Transverse colon (tissue), 4 donors: ENCODE measurements at regions not wholly inside any gene's neighbourhood (a gene's known extent, or its start where the extent isn't known, plus 50 kb on each side); places are given as distances from the start of the nearest gene placed in this dataset.

Source experiments
- DNase-seq: peaks from one replicate; pipeline ENCODE4 v3.0.0-alpha.2; 2019
- H3K27ac ChIP-seq, 4 donors: fragments of 200-600 bp; sonication (generic); 2 replicates each; pipeline ENCODE4 v1.5.1; 2016 to 2018; ENCODE audit warnings: inconsistent platforms in 4 of 4
- H3K27me3 ChIP-seq: fragments of 200-600 bp; sonication (generic); 2 replicates; pipeline ENCODE4 v1.5.1; 2017; ENCODE audit warnings: inconsistent platforms
- H3K36me3 ChIP-seq, 4 donors: fragments of 200-600 bp; sonication (generic); 2 replicates each; pipeline ENCODE4 v1.5.1; 2017 to 2019; ENCODE audit warnings: inconsistent platforms in 4 of 4
- H3K4me1 ChIP-seq, 4 donors: fragments of 200-600 bp; sonication (generic); 2 replicates each; pipeline ENCODE4 v1.5.1; 2017 to 2020; ENCODE audit warnings: inconsistent platforms in 4 of 4
- H3K4me3 ChIP-seq, 4 donors: fragments of 200-600 bp; sonication (generic); 1 replicate in 1 of 4; 2 replicates in 3 of 4; pipeline versions ENCODE4 v1.5.1 to v1.6.1; 2017 to 2019; ENCODE audit warnings: inconsistent platforms in 4 of 4
- H3K9me3 ChIP-seq, 2 donors: fragments of 200-600 bp; sonication (generic); 2 replicates each; pipeline ENCODE4 v1.5.1; 2017 to 2019; ENCODE audit warnings: inconsistent platforms in 2 of 2
- EP300 ChIP-seq: sonication (generic); formaldehyde crosslinking; IDR thresholded peaks from one replicate; pipeline ENCODE4 v1.6.1; 2017; ENCODE audit warnings: antibody characterized with exemption, low read depth
- POLR2A ChIP-seq: fragments of 450-650 bp; IDR thresholded peaks from one replicate; pipeline ENCODE4 v1.6.1; 2016; ENCODE audit warnings: antibody characterized with exemption, mild to moderate bottlenecking, moderate library complexity
- POLR2AphosphoS5 ChIP-seq, 3 donors: sonication (generic); formaldehyde crosslinking; IDR thresholded peaks; one replicate each; pipeline ENCODE4 v1.6.1; 2016; ENCODE audit warnings: antibody characterized with exemption in 3 of 3
- WGBS, 2 donors: methylation state at CpG; one replicate each; pipeline ENCODE4 v1.1.5; 2018; ENCODE audit warnings: low coverage in 1 of 2; 5-methylcytosine and 5-hydroxymethylcytosine counted together
- in situ Hi-C, 4 donors: fragments of 200-750 bp; cut with MboI; loops; one replicate each; pipeline versions ENCODE4 v1.15.0 to v1.15.1; 2017; ENCODE audit warnings: low sequenced_read_pairs in 3 of 4, low pct_ligation_motif_present in 1 of 4, low pct_unique_long_range_greater_than_20kb in 1 of 4
- intact Hi-C: fragments of 100-400 bp; cut with DNase I; formaldehyde crosslinking; loops from one replicate; pipeline ENCODE4 v1.15.1; 2023; ENCODE audit warnings: low total_unique reads
- TF ChIP-seq, protein P1 (sequence below), 5 experiments: fragments of 200-600 bp in 3 of 5; fragments of 450-650 bp in 2 of 5; sonication (generic) in 3 of 5; IDR thresholded peaks; 1 replicate in 2 of 5; 2 replicates in 3 of 5; pipeline ENCODE4 v1.5.1; 2016 to 2017; ENCODE audit warnings: antibody characterized with exemption in 5 of 5, inconsistent platforms in 3 of 5, mild to moderate bottlenecking in 2 of 5, moderate library complexity in 1 of 5

DNA sequence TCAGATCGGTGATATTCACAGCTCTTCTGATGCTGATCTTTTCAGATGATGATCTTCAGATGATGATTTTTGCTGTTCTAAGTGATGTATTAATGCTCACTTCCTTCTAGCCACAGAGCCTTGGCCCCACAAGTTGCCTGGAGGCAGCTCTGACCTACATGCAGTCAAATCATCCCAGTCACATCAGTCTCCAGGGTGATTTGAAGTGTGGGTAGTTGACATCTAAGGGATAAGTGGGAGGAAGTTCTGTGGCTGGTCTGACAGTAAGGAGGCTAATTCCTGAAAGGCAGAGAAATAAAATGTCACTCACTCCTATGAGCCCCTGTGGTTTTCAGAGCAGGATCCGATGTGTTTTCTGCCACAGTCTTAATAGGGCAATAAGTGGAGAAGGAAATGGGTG lies 79.8 kb upstream of the RPL34 start:
- Histone ChIP-seq H3K27ac (no peak overlapping the region), H3K36me3 (no peaks in the 10 kb centered on the region), H3K4me1 (peaks cover 0 to 3% (median 0%) of the 10 kb centered on the region in 4 donors), H3K9me3 (no peaks in the 10 kb centered on the region), H3K4me3 (no peak overlapping the region), H3K27me3 (no peaks in the 10 kb centered on the region)
- intact Hi-C loops (no loop called here), in situ Hi-C loops (no loop called here)
- TF ChIP-seq POLR2A (no peak), EP300 (no peak), POLR2AphosphoS5 (IDR thresholded peaks at IDR 0.05) (no peak)
- TF ChIP-seq, protein P1, sequence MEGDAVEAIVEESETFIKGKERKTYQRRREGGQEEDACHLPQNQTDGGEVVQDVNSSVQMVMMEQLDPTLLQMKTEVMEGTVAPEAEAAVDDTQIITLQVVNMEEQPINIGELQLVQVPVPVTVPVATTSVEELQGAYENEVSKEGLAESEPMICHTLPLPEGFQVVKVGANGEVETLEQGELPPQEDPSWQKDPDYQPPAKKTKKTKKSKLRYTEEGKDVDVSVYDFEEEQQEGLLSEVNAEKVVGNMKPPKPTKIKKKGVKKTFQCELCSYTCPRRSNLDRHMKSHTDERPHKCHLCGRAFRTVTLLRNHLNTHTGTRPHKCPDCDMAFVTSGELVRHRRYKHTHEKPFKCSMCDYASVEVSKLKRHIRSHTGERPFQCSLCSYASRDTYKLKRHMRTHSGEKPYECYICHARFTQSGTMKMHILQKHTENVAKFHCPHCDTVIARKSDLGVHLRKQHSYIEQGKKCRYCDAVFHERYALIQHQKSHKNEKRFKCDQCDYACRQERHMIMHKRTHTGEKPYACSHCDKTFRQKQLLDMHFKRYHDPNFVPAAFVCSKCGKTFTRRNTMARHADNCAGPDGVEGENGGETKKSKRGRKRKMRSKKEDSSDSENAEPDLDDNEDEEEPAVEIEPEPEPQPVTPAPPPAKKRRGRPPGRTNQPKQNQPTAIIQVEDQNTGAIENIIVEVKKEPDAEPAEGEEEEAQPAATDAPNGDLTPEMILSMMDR (IDR thresholded peaks at IDR 0.05) = no peak
- 40 to 67% methylated on average over 1 to 2 of the region's 2 CpGs for WGBS, 2 donors
- DNase-seq = no peak

DNA sequence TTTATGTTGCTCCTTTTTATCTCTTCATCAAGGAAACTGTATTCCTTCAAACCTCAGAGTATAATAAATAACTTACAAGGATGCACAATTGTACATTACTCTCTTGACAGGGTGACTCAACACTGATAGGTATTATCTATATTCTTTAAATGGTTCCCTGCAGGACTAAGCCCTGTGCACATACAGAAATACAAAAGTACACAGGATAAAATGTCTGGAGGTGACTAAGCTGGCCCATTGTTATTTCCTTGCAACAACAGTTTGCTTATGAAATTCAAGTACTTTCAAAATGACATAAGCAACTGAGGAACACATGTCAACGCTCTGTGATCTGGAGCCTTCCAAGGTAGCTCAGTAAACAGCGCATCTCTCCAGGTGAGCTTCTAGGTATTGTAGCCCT lies 83.8 kb upstream of the RPL34 start:
- H3K9me3 ChIP-seq = no peaks in the 10 kb centered on the region
- H3K36me3 ChIP-seq = no peaks in the 10 kb centered on the region
- H3K4me1 ChIP-seq = peaks cover 0 to 10% (median 3%) of the 10 kb centered on the region in 4 donors
- in situ Hi-C loops (no loop called here), intact Hi-C loops (no loop called here)
- H3K27ac ChIP-seq = no peak overlapping the region
- 67% methylated on average over 2 of the region's 2 CpGs; no CpG with 5 or more reads in 1 of the 2 donors for WGBS, 2 donors
- no peak overlapping the region for H3K4me3 ChIP-seq
- TF ChIP-seq EP300 (no peak), POLR2A (no peak), POLR2AphosphoS5 (IDR thresholded peaks at IDR 0.05) (no peak)
- TF ChIP-seq, protein P1 (IDR thresholded peaks at IDR 0.05) = no peak
- no peaks in the 10 kb centered on the region for H3K27me3 ChIP-seq
- DNase-seq = no peak

DNA sequence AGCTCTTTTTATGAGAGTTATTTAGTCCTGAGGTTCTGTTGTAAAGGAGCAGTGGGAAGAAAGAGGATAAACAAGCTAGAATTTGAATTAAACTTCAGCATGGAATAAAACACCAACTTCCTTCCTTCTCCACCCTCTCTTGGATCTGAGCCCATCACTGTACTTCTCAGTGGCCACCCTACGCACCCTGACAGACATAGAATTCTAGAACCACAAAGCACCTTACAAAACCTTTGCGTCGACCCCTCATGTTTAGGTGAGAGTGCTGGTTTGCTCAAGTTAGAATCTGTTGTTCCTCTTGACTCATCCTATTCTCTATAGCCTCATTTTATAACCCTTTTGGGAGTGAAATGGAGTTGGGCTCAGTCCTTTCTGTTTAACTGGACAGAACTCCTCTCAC lies 84.6 kb upstream of the RPL34 start:
- H3K27me3 ChIP-seq = no peaks in the 10 kb centered on the region
- no peak for TF ChIP-seq EP300
- no peak for TF ChIP-seq POLR2AphosphoS5 (IDR thresholded peaks at IDR 0.05)
- TF ChIP-seq POLR2A = no peak
- TF ChIP-seq, protein P1 (IDR thresholded peaks at IDR 0.05) = no peak
- no peak for DNase-seq
- no peak overlapping the region for H3K27ac ChIP-seq
- no peak overlapping the region for H3K4me3 ChIP-seq
- in situ Hi-C loops = no loop called here
- 39 to 50% methylated on average over 2 to 3 of the region's 3 CpGs for WGBS, 2 donors
- intact Hi-C loops = no loop called here
- no peaks in the 10 kb centered on the region for H3K36me3 ChIP-seq
- no peaks in the 10 kb centered on the region for H3K9me3 ChIP-seq
- peaks cover 0 to 10% (median 3%) of the 10 kb centered on the region in 4 donors for H3K4me1 ChIP-seq

DNA sequence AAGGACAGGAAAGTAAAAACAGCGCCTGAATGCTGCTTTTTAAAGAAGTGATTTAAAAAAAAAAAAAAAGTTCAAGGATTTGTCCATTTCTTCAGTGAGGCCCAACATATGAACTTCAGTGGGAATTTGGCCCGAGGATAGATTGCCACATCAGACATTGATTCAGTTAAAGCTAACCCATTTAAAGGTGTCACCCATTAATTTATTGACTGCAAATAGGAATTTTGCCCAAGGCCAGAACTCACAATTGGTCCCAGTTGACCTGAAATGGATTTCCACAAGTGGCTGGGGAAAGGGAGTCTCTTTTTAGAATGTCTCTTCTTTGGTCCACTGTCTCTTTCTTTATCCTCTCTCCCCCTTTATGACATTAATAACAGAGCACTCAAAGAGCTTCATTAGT lies 86.5 kb upstream of the RPL34 start:
- no peak overlapping the region for H3K27ac ChIP-seq
- peaks cover 0 to 10% (median 3%) of the 10 kb centered on the region in 4 donors for H3K4me1 ChIP-seq
- H3K36me3 ChIP-seq = no peaks in the 10 kb centered on the region
- WGBS, 2 donors = 71 to 76% methylated on average over 2 of the region's 2 CpGs
- no peak for DNase-seq
- H3K9me3 ChIP-seq = no peaks in the 10 kb centered on the region
- TF ChIP-seq EP300 (no peak), POLR2AphosphoS5 (IDR thresholded peaks at IDR 0.05) (no peak), POLR2A (no peak)
- TF ChIP-seq, protein P1 (IDR thresholded peaks at IDR 0.05) = no peak
- in situ Hi-C loops = no loop called here
- intact Hi-C loops = no loop called here
- H3K27me3 ChIP-seq = no peaks in the 10 kb centered on the region
- no peak overlapping the region for H3K4me3 ChIP-seq
